Left colon (tissue), 2 donors: ENCODE measurements at regions not wholly inside any gene's neighbourhood (a gene's known extent, or its start where the extent isn't known, plus 50 kb on each side); places are given as distances from the start of the nearest gene placed in this dataset.
"Not testable (repeated sequence)": the region's sequence is repeated elsewhere in the genome, so short reads cannot be mapped to it uniquely, and the experiment has no call there.

Experiments
- ATAC-seq: fragments of 200-7000 bp; cut with Tn5 transposase; one replicate; pipeline ENCODE4 v1.9.1; 2020; ENCODE audit warnings: mild to moderate bottlenecking, moderate library complexity
- DNase-seq, 2 donors: peaks; one replicate each; pipeline ENCODE4 v3.0.0-alpha.2; 2020
- intact Hi-C, 2 donors: fragments of 100-400 bp; cut with DNase I in 1 of 2; cut with micrococcal nuclease in 1 of 2; formaldehyde crosslinking; loops; one replicate each; pipeline versions ENCODE4 v1.11.2 to v1.14.0; 2022; cut with DNase I, micrococcal nuclease
- donor health status: DM: no; HTN: no; CAD: no.
- donor health status: DM: yes; HTN: yes; CAD: no.

GRCh38 chr7:41404375-41405074 lies 298.4 kb downstream of the INHBA start:
- no peak for DNase-seq
- intact Hi-C loops: no loop called here
- no peak for ATAC-seq

DNA sequence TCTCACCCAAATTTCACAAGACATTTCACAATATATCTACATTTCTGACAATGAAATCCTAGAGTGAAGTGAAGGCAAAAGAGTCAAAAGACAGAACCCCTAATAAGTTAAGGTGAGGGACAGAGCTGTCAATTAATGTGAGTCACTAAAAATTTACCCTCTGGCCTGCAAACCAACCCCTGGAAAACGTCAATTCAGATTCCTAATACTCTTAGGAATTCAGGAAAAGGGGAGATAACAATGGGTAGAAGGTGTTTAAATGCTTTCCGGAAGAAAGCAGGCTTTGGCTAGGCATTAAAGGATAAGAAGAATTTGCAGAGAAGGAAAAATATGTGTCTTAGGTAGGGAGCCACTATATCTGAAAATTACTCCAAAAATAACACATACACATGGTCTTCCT lies 299.6 kb downstream of the INHBA start:
- ATAC-seq: no peak
- DNase-seq: no peak
- intact Hi-C loops: no loop called here

- no peak for DNase-seq
- intact Hi-C loops: no loop called here
- no peak for ATAC-seq
Measured at GRCh38 chr7:41401833-41402232, 301.1 kb downstream of the INHBA start.

GRCh38 chr7:41399171-41399570 lies 303.7 kb downstream of the INHBA start:
- ATAC-seq (no peak), DNase-seq (no peak)
- intact Hi-C loops: no loop called here

DNA sequence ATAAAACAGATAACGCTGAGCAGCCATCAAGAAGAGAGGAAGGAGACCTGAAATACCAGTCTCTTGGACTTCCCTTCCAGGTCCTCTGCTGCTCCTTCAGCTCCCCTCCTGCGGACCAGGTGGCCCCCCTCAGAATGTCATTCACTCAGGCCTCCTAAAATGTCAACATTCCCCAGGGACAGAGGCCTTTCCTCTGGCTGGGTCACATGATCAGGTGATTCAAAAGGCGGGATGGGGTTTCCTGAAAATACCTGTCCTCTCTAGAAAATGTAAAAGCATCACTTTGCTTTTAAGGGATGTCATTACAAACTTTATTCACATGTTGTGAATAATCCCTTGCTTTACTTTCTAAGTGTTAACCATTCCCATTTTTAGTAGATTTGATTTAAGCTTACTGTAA lies 311.1 kb downstream of the INHBA start:
- no peak for DNase-seq
- no peak for ATAC-seq
- intact Hi-C loops: no loop called here

GRCh38 chr7:41388933-41389332 lies 314.0 kb downstream of the INHBA start:
- intact Hi-C loops, ATAC-seq, DNase-seq: not testable (repeated sequence)

- DNase-seq: no peak
- no peak for ATAC-seq
- intact Hi-C loops: no loop called here
Measured at GRCh38 chr7:41385996-41386395, 316.9 kb downstream of the INHBA start.

GRCh38 chr7:41384418-41384817 lies 318.5 kb downstream of the INHBA start:
- intact Hi-C loops: no loop called here
- ATAC-seq: no peak
- DNase-seq: no peak

DNA sequence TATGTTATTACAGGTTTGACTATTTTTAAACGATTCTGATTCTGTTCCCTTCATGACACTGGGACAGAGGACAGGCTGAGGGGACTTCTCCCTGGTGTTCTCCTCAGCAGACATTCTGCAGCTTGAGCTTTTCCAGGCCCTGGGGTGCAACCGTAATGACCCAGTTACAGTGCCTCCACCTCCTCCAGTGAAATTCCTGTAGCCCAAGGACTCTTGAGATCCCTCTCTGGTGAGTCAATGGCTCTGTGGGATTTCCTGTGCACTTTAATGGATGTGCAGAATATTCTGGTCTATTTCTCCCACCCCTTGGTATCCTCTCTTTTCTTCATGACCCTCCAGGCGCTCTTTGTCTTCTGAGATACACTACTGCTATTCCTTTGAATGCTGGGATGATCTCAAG lies 319.3 kb downstream of the INHBA start:
- no peak for DNase-seq
- ATAC-seq: no peak
- intact Hi-C loops: no loop called here

- ATAC-seq (no peak), DNase-seq (no peak)
- intact Hi-C loops: no loop called here
Measured at GRCh38 chr7:41378156-41378555, 324.7 kb downstream of the INHBA start.

DNA sequence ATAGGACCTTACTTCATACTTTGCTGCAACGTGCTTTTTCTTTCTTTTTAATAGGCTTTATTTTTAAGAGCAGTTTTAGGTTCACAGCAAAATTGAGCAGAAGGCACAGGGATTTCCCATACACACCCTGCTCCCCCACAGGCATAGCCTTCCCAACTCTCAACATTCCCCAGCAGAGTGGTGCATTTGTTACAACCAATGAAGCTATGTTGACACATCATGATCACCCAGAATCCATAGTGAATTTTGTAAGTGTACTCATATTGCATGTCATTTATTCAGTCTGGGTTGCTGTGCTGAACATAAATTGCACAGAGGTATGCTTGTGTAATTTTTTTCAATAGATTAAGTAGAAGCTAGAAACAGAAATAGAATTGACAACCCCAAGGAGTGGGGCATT lies 327.3 kb downstream of the INHBA start:
- ATAC-seq (no peak), DNase-seq (no peak)
- intact Hi-C loops: no loop called here

- DNase-seq (no peak), ATAC-seq (no peak)
- intact Hi-C loops: no loop called here
Measured at GRCh38 chr7:41374150-41374848, 328.6 kb downstream of the INHBA start.

- intact Hi-C loops: no loop called here
- no peak for DNase-seq
- no peak for ATAC-seq
Measured at GRCh38 chr7:41367967-41368882, 334.7 kb downstream of the INHBA start.

DNA sequence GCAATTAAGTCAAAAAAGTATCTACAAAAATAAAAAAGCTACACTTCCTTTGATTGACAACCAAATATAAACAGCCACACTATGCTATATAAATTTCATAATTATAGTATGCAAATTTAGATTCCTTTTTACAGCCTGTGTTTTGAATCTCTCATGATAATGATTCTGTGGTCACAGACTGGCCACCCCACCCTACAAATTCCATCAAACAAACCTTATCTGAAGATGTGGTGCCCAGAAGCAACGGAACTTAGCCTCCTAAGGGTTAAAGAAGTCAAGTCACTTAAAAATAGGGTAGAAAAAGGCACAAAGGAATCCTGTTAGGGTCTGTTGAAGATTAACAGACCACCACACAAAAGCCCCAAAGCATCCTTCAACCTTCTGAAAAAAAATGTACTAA lies 351.8 kb downstream of the INHBA start:
- ATAC-seq: no peak
- no peak for DNase-seq
- intact Hi-C loops: no loop called here

DNA sequence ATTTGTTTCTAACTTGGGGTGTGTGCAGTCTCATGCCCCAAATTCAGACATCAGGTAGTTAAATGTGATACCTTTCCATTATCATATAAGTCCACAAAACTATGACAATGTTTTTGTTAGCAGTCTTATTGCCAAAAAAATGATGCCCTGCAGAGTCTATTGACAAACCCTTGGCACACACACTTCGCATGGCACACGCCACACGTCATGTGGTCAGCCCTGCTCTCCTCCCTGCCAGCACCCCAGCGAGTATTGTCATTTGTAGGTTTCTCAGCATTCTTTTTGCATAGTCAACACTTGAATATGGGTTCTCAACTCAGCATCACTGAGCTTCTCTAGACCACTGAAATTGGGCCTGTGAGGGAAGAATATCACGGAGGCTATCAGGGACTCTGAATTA lies 356.0 kb downstream of the INHBA start:
- intact Hi-C loops: no loop called here
- no peak for DNase-seq
- no peak for ATAC-seq

DNA sequence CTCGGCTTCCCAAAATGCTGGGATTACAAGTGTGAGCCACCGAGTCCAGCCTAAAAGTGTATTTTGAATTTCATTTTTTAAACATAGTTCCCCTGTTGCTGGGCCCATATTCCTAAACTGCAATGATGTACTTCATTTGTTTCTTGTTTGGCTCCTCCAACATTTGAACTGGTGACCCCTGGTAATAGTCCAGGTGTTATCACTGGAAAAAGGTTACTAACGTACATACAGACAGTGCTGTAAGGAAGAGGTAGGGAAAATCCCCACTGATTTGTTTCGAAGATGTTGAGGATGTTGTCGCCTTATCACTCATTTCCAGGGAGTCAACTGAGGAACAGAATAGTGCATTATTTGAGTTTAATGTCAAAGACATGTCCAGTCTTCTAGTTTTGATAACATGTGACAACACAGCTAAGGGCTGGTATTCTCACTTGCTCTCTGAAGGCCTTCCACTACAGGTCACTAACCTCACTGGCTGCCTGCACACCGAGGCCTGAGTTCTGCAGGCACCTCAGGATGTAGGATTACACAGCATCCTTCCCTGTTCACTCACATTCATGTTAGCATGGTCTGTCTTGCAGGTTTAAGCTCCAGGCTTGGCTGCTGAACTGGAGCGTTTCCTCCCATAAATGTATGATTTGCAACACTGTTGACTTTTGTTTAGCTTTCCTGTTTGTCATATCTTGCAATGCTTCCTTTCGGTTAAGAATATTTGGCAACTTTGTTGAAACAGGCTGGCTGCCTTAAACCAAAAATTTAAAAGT lies 362.8 kb downstream of the INHBA start:
- DNase-seq: no peak
- ATAC-seq: no peak
- intact Hi-C loops: no loop called here

DNA sequence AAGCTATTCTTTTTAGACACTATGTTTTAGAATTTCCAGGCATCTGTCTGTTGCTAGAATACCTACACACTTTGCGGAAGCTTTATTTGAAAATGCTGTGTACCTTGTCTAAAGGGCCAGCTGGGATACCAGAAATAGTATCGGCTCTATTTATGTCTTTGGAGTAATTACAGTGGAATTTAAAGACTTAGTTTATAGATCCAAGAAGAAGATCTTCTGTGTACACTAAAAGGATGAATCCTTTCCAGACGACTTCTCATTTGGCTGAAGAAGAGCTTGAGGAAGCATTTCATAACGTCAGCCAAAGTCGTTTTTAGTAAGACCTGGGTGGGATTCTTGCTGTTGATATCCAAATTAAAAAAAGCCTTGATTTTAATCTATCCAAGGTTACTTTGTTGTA lies 365.9 kb downstream of the INHBA start:
- intact Hi-C loops: no loop called here
- DNase-seq (no peak), ATAC-seq (no peak)

DNA sequence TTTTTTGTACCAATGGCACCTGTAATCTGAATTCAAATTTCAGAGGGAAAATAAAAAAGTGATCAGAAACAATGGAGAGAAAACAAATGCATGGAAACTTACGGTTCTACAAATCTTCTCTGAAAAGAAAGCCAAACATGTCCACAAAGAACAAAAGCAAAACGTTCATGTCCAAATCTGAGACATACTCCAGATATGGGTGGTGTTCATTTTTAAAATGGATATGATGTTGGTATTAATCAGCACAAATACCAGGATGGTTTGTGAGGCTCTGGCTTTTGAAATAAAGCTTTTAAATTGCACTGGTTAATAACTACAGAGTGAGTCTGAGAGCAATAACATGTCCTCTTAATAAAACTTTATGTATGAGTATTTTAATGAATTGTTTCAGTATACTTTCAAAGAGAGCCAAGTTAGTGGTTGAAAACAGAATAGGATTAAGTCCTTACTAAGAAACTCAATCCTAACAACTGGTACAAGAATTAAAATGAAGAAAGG lies 366.4 kb downstream of the INHBA start:
- intact Hi-C loops: no loop called here
- ATAC-seq: no peak
- no peak for DNase-seq
